IPS-15b (cell line): ENCODE measurements at regions not wholly inside any gene's neighbourhood (a gene's known extent, or its start where the extent isn't known, plus 50 kb on each side); places are given as distances from the start of the nearest gene placed in this dataset.
A peak's percentile ranks its signal among the peaks of the same experiment; 100 is the strongest.

ENCODE experiments used
- H3K27me3 ChIP-seq: one replicate; pipeline ENCODE4 v1.6.1; 2013; ENCODE audit warnings: low read length; ENCODE audit not compliant: control insufficient read depth, insufficient read depth
- H3K36me3 ChIP-seq: one replicate; pipeline ENCODE4 v1.6.1; 2013; ENCODE audit warnings: low read length; ENCODE audit not compliant: control insufficient read depth, insufficient read depth
- H3K4me1 ChIP-seq: one replicate; pipeline ENCODE4 v1.6.1; 2013; ENCODE audit warnings: mild to moderate bottlenecking, low read length; ENCODE audit not compliant: control insufficient read depth, insufficient read depth
- H3K4me3 ChIP-seq: one replicate; pipeline ENCODE4 v1.5.1; 2013; ENCODE audit warnings: low read depth, low read length
- H3K9ac ChIP-seq: one replicate; pipeline ENCODE4 v1.6.1; 2013; ENCODE audit warnings: low read depth, mild to moderate bottlenecking, low read length
- H3K9me3 ChIP-seq: one replicate; pipeline ENCODE4 v1.6.1; 2013; ENCODE audit warnings: mild to moderate bottlenecking, low read length; ENCODE audit not compliant: control insufficient read depth, insufficient read depth

GRCh38 chr14:21978184-21978998 lies 304.8 kb upstream of the OR4E1 start:
- H3K27me3 ChIP-seq, result no peaks in the 10 kb centered on the region
- no peaks in the 10 kb centered on the region for H3K36me3 ChIP-seq
- H3K9me3 ChIP-seq, result no peaks in the 10 kb centered on the region
- H3K4me3 ChIP-seq, result no peak overlapping the region
- no peaks in the 10 kb centered on the region for H3K4me1 ChIP-seq
- H3K9ac ChIP-seq, result peak overlapping the region; percentile 12

GRCh38 chr14:21974741-21975140 lies 301.1 kb upstream of the OR4E1 start:
- H3K4me1 ChIP-seq, result no peaks in the 10 kb centered on the region
- H3K36me3 ChIP-seq, result no peaks in the 10 kb centered on the region
- H3K9ac ChIP-seq, result no peak overlapping the region
- H3K27me3 ChIP-seq, result no peaks in the 10 kb centered on the region
- H3K9me3 ChIP-seq, result no peaks in the 10 kb centered on the region
- no peak overlapping the region for H3K4me3 ChIP-seq

GRCh38 chr14:21965042-21965441 lies 291.4 kb upstream of the OR4E1 start:
- no peaks in the 10 kb centered on the region for H3K9me3 ChIP-seq
- no peaks in the 10 kb centered on the region for H3K36me3 ChIP-seq
- H3K9ac ChIP-seq, result no peak overlapping the region
- H3K4me3 ChIP-seq, result no peak overlapping the region
- H3K4me1 ChIP-seq, result no peaks in the 10 kb centered on the region
- no peaks in the 10 kb centered on the region for H3K27me3 ChIP-seq

- Histone ChIP-seq H3K36me3 (no peaks in the 10 kb centered on the region), H3K9me3 (no peaks in the 10 kb centered on the region), H3K4me1 (no peaks in the 10 kb centered on the region), H3K9ac (no peak overlapping the region), H3K27me3 (no peaks in the 10 kb centered on the region), H3K4me3 (no peak overlapping the region)
Observed at GRCh38 chr14:21964180-21964579, 290.6 kb upstream of the OR4E1 start.

- no peak overlapping the region for H3K4me3 ChIP-seq
- H3K9me3 ChIP-seq, result no peaks in the 10 kb centered on the region
- no peak overlapping the region for H3K9ac ChIP-seq
- H3K36me3 ChIP-seq, result no peaks in the 10 kb centered on the region
- no peaks in the 10 kb centered on the region for H3K4me1 ChIP-seq
- H3K27me3 ChIP-seq, result no peaks in the 10 kb centered on the region
Observed at GRCh38 chr14:21960636-21961035, 287.0 kb upstream of the OR4E1 start.

GRCh38 chr14:21941885-21942284 lies 268.3 kb upstream of the OR4E1 start:
- H3K4me3 ChIP-seq, result no peak overlapping the region
- H3K36me3 ChIP-seq, result no peaks in the 10 kb centered on the region
- no peaks in the 10 kb centered on the region for H3K4me1 ChIP-seq
- no peaks in the 10 kb centered on the region for H3K27me3 ChIP-seq
- no peaks in the 10 kb centered on the region for H3K9me3 ChIP-seq
- no peak overlapping the region for H3K9ac ChIP-seq

- Histone ChIP-seq H3K27me3 (no peaks in the 10 kb centered on the region), H3K36me3 (no peaks in the 10 kb centered on the region), H3K9me3 (no peaks in the 10 kb centered on the region), H3K4me3 (no peak overlapping the region), H3K4me1 (no peaks in the 10 kb centered on the region), H3K9ac (no peak overlapping the region)
Observed at GRCh38 chr14:21940887-21941856, 267.6 kb upstream of the OR4E1 start.

- Histone ChIP-seq H3K36me3 (no peaks in the 10 kb centered on the region), H3K9me3 (no peaks in the 10 kb centered on the region), H3K9ac (no peak overlapping the region), H3K4me1 (no peaks in the 10 kb centered on the region), H3K27me3 (no peaks in the 10 kb centered on the region), H3K4me3 (no peak overlapping the region)
Observed at GRCh38 chr14:21939836-21940235, 266.2 kb upstream of the OR4E1 start.

GRCh38 chr14:21937996-21938395 lies 264.4 kb upstream of the OR4E1 start:
- Histone ChIP-seq H3K27me3 (no peaks in the 10 kb centered on the region), H3K4me1 (no peaks in the 10 kb centered on the region), H3K9me3 (no peaks in the 10 kb centered on the region), H3K36me3 (no peaks in the 10 kb centered on the region), H3K9ac (no peak overlapping the region), H3K4me3 (no peak overlapping the region)

GRCh38 chr14:21933681-21934080 lies 260.1 kb upstream of the OR4E1 start:
- Histone ChIP-seq H3K9me3 (no peaks in the 10 kb centered on the region), H3K27me3 (no peaks in the 10 kb centered on the region), H3K36me3 (no peaks in the 10 kb centered on the region), H3K4me3 (no peak overlapping the region), H3K4me1 (no peaks in the 10 kb centered on the region), H3K9ac (no peak overlapping the region)

- no peaks in the 10 kb centered on the region for H3K9me3 ChIP-seq
- H3K27me3 ChIP-seq, result no peaks in the 10 kb centered on the region
Observed at GRCh38 chr14:21924479-21924878, 250.9 kb upstream of the OR4E1 start.

GRCh38 chr14:21923820-21924219 lies 250.2 kb upstream of the OR4E1 start:
- no peaks in the 10 kb centered on the region for H3K27me3 ChIP-seq
- no peaks in the 10 kb centered on the region for H3K36me3 ChIP-seq
- no peak overlapping the region for H3K4me3 ChIP-seq
- H3K9ac ChIP-seq, result no peak overlapping the region
- no peaks in the 10 kb centered on the region for H3K4me1 ChIP-seq
- no peaks in the 10 kb centered on the region for H3K9me3 ChIP-seq

More at GRCh38 chr14:21924479-21924878, 250.9 kb upstream of the OR4E1 start:
- H3K9ac ChIP-seq, result no peak overlapping the region
- no peaks in the 10 kb centered on the region for H3K4me1 ChIP-seq
- H3K4me3 ChIP-seq, result no peak overlapping the region
- no peaks in the 10 kb centered on the region for H3K36me3 ChIP-seq
